Prostate gland (tissue), 2 donors: ENCODE measurements at regions not wholly inside any gene's neighbourhood (a gene's known extent, or its start where the extent isn't known, plus 50 kb on each side); places are given as distances from the start of the nearest gene placed in this dataset.

ENCODE experiments used
- POLR2A ChIP-seq: fragments of 450-650 bp; IDR thresholded peaks from one replicate; pipeline ENCODE4 v1.6.1; 2016; ENCODE audit warnings: antibody characterized with exemption, mild to moderate bottlenecking
- POLR2AphosphoS5 ChIP-seq: sonication (generic); formaldehyde crosslinking; IDR thresholded peaks from one replicate; pipeline ENCODE4 v1.6.1; 2017; ENCODE audit warnings: antibody characterized with exemption
- TF ChIP-seq, protein P1 (sequence below), 4 experiments: fragments of 200-600 bp in 2 of 4; fragments of 450-650 bp in 2 of 4; sonication (generic) in 2 of 4; IDR thresholded peaks; 1 replicate in 3 of 4; 2 replicates in 1 of 4; pipeline ENCODE4 v1.5.1; 2016 to 2019; ENCODE audit warnings: antibody characterized with exemption in 4 of 4, mild to moderate bottlenecking in 2 of 4, moderate library complexity in 2 of 4

- TF ChIP-seq POLR2A (no peak), POLR2AphosphoS5 (no peak)
- TF ChIP-seq, protein P1, sequence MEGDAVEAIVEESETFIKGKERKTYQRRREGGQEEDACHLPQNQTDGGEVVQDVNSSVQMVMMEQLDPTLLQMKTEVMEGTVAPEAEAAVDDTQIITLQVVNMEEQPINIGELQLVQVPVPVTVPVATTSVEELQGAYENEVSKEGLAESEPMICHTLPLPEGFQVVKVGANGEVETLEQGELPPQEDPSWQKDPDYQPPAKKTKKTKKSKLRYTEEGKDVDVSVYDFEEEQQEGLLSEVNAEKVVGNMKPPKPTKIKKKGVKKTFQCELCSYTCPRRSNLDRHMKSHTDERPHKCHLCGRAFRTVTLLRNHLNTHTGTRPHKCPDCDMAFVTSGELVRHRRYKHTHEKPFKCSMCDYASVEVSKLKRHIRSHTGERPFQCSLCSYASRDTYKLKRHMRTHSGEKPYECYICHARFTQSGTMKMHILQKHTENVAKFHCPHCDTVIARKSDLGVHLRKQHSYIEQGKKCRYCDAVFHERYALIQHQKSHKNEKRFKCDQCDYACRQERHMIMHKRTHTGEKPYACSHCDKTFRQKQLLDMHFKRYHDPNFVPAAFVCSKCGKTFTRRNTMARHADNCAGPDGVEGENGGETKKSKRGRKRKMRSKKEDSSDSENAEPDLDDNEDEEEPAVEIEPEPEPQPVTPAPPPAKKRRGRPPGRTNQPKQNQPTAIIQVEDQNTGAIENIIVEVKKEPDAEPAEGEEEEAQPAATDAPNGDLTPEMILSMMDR (IDR thresholded peaks at IDR 0.05) = no peak
Measured at GRCh38 chr3:94345101-94345500, 282.2 kb downstream of the NSUN3 start.
